ENCODE measurements at regions not wholly inside any gene's neighbourhood (a gene's known extent, or its start where the extent isn't known, plus 50 kb on each side); places are given as distances from the start of the nearest gene placed in this dataset.
"Not testable (repeated sequence)": the region's sequence is repeated elsewhere in the genome, so short reads cannot be mapped to it uniquely, and the experiment has no call there.

DNA sequence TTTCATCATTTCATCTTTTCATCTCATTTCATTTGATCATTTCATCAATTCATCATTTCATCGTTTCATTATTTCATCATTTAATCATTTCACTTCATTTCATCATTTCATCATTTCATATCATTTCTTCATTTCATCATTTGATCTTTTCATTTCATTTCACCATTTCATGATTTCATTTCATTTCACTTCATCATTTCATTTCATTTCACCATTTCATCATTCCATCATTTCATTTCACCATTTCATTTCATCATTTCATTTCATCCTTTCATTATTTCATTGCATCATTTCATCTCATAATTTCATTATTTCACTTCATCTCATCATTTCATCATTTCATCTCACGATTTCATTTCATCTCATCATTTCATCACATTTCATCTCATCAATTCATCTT lies 127.8 kb downstream of the ANKRD30BL start:
- DNase-seq (no peak), ATAC-seq (no peak)
- intact Hi-C loops (cut with DNase I) = no loop called here

DNA sequence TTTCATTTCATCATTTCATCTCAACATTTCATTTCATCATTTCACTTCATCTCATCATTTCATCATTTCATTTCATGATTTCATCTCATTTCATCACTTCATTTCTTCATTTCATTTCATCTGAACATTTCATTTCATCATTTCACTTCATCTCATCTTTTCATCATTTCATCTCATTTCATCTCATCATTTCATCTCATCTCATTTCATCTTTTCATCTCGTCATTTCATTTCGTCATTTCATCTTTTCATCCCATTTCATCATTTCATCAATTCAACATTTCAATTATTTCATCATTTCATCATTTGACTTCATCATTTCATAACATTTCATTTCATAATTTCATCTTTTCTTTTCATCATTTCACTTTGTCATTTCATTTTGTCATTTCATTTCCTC lies 128.4 kb downstream of the ANKRD30BL start:
- Histone ChIP-seq H3K4me3 (no peak overlapping the region), H3K27ac (no peak overlapping the region), H3K4me1 (no peaks in the 10 kb centered on the region), H3K27me3 (peaks cover 18% of the 10 kb centered on the region), H3K36me3 (no peaks in the 10 kb centered on the region), H3K9me3 (no peaks in the 10 kb centered on the region)
- TF ChIP-seq, protein P1, sequence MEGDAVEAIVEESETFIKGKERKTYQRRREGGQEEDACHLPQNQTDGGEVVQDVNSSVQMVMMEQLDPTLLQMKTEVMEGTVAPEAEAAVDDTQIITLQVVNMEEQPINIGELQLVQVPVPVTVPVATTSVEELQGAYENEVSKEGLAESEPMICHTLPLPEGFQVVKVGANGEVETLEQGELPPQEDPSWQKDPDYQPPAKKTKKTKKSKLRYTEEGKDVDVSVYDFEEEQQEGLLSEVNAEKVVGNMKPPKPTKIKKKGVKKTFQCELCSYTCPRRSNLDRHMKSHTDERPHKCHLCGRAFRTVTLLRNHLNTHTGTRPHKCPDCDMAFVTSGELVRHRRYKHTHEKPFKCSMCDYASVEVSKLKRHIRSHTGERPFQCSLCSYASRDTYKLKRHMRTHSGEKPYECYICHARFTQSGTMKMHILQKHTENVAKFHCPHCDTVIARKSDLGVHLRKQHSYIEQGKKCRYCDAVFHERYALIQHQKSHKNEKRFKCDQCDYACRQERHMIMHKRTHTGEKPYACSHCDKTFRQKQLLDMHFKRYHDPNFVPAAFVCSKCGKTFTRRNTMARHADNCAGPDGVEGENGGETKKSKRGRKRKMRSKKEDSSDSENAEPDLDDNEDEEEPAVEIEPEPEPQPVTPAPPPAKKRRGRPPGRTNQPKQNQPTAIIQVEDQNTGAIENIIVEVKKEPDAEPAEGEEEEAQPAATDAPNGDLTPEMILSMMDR (IDR thresholded peaks at IDR 0.05) = no peak
- intact Hi-C loops (cut with DNase I) = no loop called here
- ATAC-seq = no peak
- DNase-seq = no peak

More for the DNA sequence above, 127.8 kb downstream of the ANKRD30BL start:
- Histone ChIP-seq H3K4me1 (no peaks in the 10 kb centered on the region), H3K4me3 (no peak overlapping the region), H3K27ac (no peak overlapping the region), H3K9me3 (no peaks in the 10 kb centered on the region), H3K27me3 (peaks cover 24% of the 10 kb centered on the region), H3K36me3 (no peaks in the 10 kb centered on the region)
- TF ChIP-seq, protein P1 (IDR thresholded peaks at IDR 0.05) = no peak

DNA sequence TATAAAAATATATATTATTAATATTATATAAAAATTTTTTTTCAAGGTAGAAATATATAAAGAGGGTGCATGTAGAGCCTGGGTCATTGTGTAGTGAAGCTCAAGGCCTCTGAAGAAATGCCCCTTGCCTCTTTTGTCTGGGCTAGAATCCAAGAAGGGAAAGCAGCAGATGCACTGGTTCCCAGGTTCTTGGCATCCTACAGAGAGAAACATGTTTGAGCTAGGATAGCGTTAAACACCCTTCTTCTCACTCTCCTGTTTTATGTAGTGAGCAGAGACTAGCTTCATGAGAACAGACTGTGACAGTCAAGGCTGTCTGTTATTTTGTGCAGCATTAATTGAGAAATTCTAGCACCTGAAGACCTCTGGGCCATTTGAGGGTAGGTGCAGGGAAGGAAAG lies 149.7 kb downstream of the ANKRD30BL start:
- H3K9me3 ChIP-seq; DNase-seq; H3K4me3 ChIP-seq; intact Hi-C loops (cut with DNase I); H3K4me1 ChIP-seq; ATAC-seq; H3K27ac ChIP-seq; H3K36me3 ChIP-seq: not testable (repeated sequence)
- H3K27me3 ChIP-seq = peaks cover 20% of the 10 kb centered on the region

DNA sequence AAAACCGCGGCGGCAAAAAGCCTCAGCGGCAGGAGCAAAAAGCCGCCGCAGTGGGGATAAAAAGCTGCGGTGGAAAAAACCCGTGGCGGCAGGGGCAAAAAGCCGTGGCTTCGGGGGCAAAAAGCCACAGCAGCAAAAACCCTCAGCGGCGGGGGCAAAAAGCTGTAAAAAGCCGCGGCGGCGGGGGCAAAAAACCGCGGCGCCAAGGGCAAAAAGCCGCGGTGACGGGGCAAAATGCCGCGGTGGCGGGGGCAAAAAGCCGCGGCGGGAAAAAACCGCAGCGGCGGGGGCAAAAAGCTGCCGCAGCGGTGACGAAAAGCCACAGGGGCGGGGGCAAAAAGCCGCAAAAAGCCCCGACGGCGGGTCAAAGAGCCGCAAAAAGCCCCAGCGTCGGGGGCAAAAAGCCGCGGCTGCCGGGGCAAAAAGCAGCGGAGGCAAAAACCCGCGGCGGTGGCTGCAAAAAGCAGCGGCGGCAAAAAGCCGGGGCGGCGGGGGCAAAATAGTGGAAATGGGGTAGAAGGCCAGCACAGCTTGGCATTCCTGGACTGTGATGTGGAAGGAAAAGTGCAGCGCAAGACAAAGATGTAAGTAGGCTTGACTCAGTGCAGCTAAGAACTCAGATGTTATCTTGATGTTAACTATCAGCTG lies 151.8 kb downstream of the ANKRD30BL start:
- H3K36me3 ChIP-seq = no peaks in the 10 kb centered on the region
- peak; percentile 46 for DNase-seq
- H3K27ac ChIP-seq = no peak overlapping the region
- H3K27me3 ChIP-seq = peaks cover 20% of the 10 kb centered on the region
- no peaks in the 10 kb centered on the region for H3K4me1 ChIP-seq
- peak overlapping the region; percentile 15 for H3K4me3 ChIP-seq
- H3K9me3 ChIP-seq = no peaks in the 10 kb centered on the region
- ATAC-seq = no peak
- TF ChIP-seq, protein P1 (IDR thresholded peaks at IDR 0.05) = no peak
- intact Hi-C loops (cut with DNase I) = no loop called here

DNA sequence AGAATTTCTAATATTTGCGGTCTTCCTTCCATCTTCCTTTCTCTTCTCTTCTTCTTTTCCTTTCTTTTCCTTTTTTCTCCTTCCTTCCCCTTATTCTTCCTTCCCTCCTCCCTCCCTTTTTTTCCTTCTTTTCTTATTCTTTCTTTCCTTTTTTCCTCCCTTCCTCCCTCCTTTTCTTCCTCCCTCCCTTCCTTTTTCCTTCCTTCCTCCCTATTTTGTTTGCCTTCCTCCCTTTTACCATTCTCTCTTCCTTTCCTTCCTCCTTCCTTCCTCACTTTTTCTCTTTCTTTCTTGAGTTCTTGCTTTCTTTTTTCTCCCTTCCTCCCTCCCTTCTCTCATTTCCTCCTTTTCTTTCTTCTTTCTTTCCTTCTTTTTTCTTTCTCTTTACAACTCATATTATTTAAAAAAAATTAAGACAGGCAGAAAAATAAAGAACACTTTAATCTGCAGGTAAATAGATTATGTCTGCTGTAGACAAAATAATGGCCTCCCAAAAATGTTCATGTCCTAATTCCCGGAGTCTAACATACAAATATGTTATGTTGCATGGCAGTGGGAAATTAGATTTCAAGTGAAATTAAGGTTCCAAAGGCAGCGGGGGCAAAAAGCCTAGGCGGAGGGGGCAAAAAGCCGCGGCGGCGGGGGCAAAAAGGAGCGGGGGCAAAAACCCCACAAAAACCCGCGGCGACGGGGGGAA lies 152.4 kb downstream of the ANKRD30BL start:
- intact Hi-C loops (cut with DNase I) = no loop called here

DNA sequence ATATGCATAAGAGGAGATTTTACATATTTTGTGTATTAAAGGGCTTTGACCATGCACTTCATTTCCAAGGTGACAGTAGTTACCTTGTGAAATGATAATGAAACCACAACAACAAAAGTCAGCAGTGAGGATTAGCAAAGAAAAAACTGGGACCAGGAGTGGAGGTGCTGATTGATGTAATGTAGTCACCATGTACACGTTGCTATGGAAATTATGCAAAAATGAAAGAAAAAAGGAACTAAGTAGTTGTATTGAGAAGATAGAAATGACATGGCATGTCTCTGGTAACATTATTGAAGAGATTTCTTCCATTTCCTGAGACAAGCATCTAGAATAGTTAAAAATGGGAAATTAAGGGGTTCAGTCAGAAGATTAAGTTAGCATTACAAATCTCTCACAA lies 171.0 kb downstream of the ANKRD30BL start:
- intact Hi-C loops (cut with DNase I); H3K27me3 ChIP-seq; H3K4me1 ChIP-seq; DNase-seq; ATAC-seq; H3K4me3 ChIP-seq; H3K9me3 ChIP-seq; H3K27ac ChIP-seq; H3K36me3 ChIP-seq: not testable (repeated sequence)

More for the DNA sequence above, 152.4 kb downstream of the ANKRD30BL start:
- H3K27me3 ChIP-seq = peaks cover 20% of the 10 kb centered on the region
- ATAC-seq = no peak
- no peak overlapping the region for H3K4me3 ChIP-seq
- H3K4me1 ChIP-seq = no peaks in the 10 kb centered on the region
- TF ChIP-seq, protein P1 (IDR thresholded peaks at IDR 0.05) = no peak
- H3K9me3 ChIP-seq = no peaks in the 10 kb centered on the region
- H3K36me3 ChIP-seq = no peaks in the 10 kb centered on the region
- no peak for DNase-seq
- no peak overlapping the region for H3K27ac ChIP-seq

DNA sequence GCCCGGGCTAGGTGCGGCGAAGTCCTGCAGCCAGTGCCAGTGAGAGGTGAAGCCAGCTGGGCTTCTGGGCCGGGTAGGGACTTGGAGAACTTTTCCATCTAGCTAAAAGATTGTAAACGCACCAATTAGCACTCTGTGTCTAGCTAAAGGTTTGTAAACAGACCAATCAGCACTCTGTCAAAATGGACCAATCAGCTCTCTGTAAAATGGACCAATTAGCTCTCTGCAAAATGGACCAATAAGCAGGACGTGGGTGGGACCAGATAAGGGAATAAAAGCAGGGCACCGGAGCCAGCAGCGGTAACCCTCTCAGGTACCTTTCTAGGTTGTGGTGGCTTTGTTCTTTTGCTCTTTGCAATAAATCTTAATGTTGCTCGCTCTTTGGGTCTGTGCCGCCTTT lies 195.1 kb downstream of the ANKRD30BL start:
- H3K27ac ChIP-seq; intact Hi-C loops (cut with DNase I); DNase-seq; ATAC-seq; H3K9me3 ChIP-seq; H3K27me3 ChIP-seq; H3K4me1 ChIP-seq; H3K36me3 ChIP-seq; H3K4me3 ChIP-seq: not testable (repeated sequence)
